H9 (cell line): ENCODE measurements at regions not wholly inside any gene's neighbourhood (a gene's known extent, or its start where the extent isn't known, plus 50 kb on each side); places are given as distances from the start of the nearest gene placed in this dataset.

Experiments
- DNase-seq: peaks from one replicate; pipeline ENCODE4 v3.0.0-alpha.2; 2017
- H2AFZ ChIP-seq: one replicate; pipeline ENCODE4 v1.6.1; 2013; ENCODE audit warnings: mild to moderate bottlenecking, low read length, control low read depth, moderate library complexity
- H2AK5ac ChIP-seq: 2 replicates; pipeline ENCODE4 v1.6.1; 2013; ENCODE audit warnings: low read length, control low read depth, mixed read lengths; ENCODE audit not compliant: insufficient read length
- H2BK120ac ChIP-seq: one replicate; pipeline ENCODE4 v1.6.1; 2013; ENCODE audit warnings: low read depth, mild to moderate bottlenecking, low read length, control low read depth, inconsistent platforms; ENCODE audit not compliant: poor library complexity, severe bottlenecking
- H2BK12ac ChIP-seq: 2 replicates; pipeline ENCODE4 v1.6.1; 2013; ENCODE audit warnings: low read length, control low read depth, mixed read lengths, low read depth; ENCODE audit not compliant: insufficient read length
- H2BK15ac ChIP-seq: 2 replicates; pipeline ENCODE4 v1.6.1; 2013; ENCODE audit warnings: low read depth, low read length, control low read depth
- H2BK20ac ChIP-seq: one replicate; pipeline ENCODE4 v1.6.1; 2013; ENCODE audit warnings: low read depth, mild to moderate bottlenecking, low read length, control low read depth, inconsistent platforms; ENCODE audit not compliant: poor library complexity, severe bottlenecking
- H2BK5ac ChIP-seq: 2 replicates; pipeline ENCODE4 v1.6.1; 2013; ENCODE audit warnings: low read length, control low read depth, mixed read lengths; ENCODE audit not compliant: insufficient read length
- H3K14ac ChIP-seq: 2 replicates; pipeline ENCODE4 v1.6.1; 2013; ENCODE audit warnings: low read length, control low read depth; ENCODE audit not compliant: insufficient read depth
- H3K18ac ChIP-seq: 2 replicates; pipeline ENCODE4 v1.6.1; 2013; ENCODE audit warnings: low read depth, mild to moderate bottlenecking, mixed read lengths, low read length, control low read depth; ENCODE audit not compliant: insufficient read length
- H3K23ac ChIP-seq: 2 replicates; pipeline ENCODE4 v1.6.1; 2013; ENCODE audit warnings: low read length, control low read depth, mixed read lengths, low read depth; ENCODE audit not compliant: insufficient read length
- H3K23me2 ChIP-seq: 2 replicates; pipeline ENCODE4 v1.6.1; 2013; ENCODE audit warnings: low read depth, mild to moderate bottlenecking, mixed read lengths, low read length, control low read depth; ENCODE audit not compliant: insufficient read length, poor library complexity, severe bottlenecking
- H3K27ac ChIP-seq: 2 replicates; pipeline ENCODE4 v1.5.1; 2013; ENCODE audit warnings: low read length, control low read depth, mixed read lengths, low read depth; ENCODE audit not compliant: insufficient read length
- H3K27me3 ChIP-seq: 2 replicates; pipeline ENCODE4 v1.6.1; 2013; ENCODE audit warnings: low read length, control low read depth, inconsistent platforms; ENCODE audit not compliant: insufficient read depth
- H3K4ac ChIP-seq: 2 replicates; pipeline ENCODE4 v1.6.1; 2013; ENCODE audit warnings: low read depth, mild to moderate bottlenecking, control low read depth, inconsistent platforms, low read length, moderate library complexity
- H3K4me1 ChIP-seq: 2 replicates; pipeline ENCODE4 v1.6.1; 2013; ENCODE audit warnings: low read length, control low read depth, inconsistent platforms; ENCODE audit not compliant: insufficient read depth
- H3K4me2 ChIP-seq: 2 replicates; pipeline ENCODE4 v1.6.1; 2013; ENCODE audit warnings: low read length, control low read depth, mixed read lengths; ENCODE audit not compliant: insufficient read length, insufficient read depth
- H3K56ac ChIP-seq: 2 replicates; pipeline ENCODE4 v1.6.1; 2013; ENCODE audit warnings: low read depth, mild to moderate bottlenecking, mixed read lengths, low read length, control low read depth; ENCODE audit not compliant: insufficient read length
- H3K79me1 ChIP-seq: 2 replicates; pipeline ENCODE4 v1.6.1; 2013; ENCODE audit warnings: low read depth, mild to moderate bottlenecking, moderate library complexity, low read length, control low read depth, inconsistent platforms; ENCODE audit not compliant: insufficient read depth, poor library complexity, severe bottlenecking
- H3K79me2 ChIP-seq: 2 replicates; pipeline ENCODE4 v1.6.1; 2013; ENCODE audit warnings: low read length, control low read depth, inconsistent platforms; ENCODE audit not compliant: insufficient read depth
- H3K9ac ChIP-seq: 2 replicates; pipeline ENCODE4 v1.6.1; 2013; ENCODE audit warnings: low read length, control low read depth, mixed read lengths; ENCODE audit not compliant: insufficient read length; ENCODE audit errors: extremely low read depth
- H3K9me3 ChIP-seq: one replicate; pipeline ENCODE4 v1.6.1; 2013; ENCODE audit warnings: low read depth, low read length, inconsistent platforms; ENCODE audit not compliant: control insufficient read depth
- H3T11ph ChIP-seq: one replicate; pipeline ENCODE4 v1.6.1; 2013; ENCODE audit warnings: mild to moderate bottlenecking, low read length, control low read depth, inconsistent platforms
- H4K20me1 ChIP-seq: one replicate; pipeline ENCODE4 v1.6.1; 2013; ENCODE audit not compliant: control insufficient read depth, insufficient read length, insufficient read depth
- H4K5ac ChIP-seq: 2 replicates; pipeline ENCODE4 v1.6.1; 2013; ENCODE audit warnings: low read depth, mild to moderate bottlenecking, mixed read lengths, low read length, control low read depth; ENCODE audit not compliant: insufficient read length
- H4K8ac ChIP-seq: replicated peaks from 2 replicates; pipeline ENCODE4 v1.6.1; 2013; ENCODE audit warnings: low read length, control low read depth, mixed read lengths, low read depth; ENCODE audit not compliant: insufficient read length
- H4K91ac ChIP-seq: 2 replicates; pipeline ENCODE4 v1.6.1; 2013; ENCODE audit warnings: low read depth, mild to moderate bottlenecking, moderate library complexity, mixed read lengths, low read length, control low read depth; ENCODE audit not compliant: insufficient read length
- H3K27ac Mint-ChIP-seq, 3 experiments: 2 replicates in 2 of 3; 3 replicates in 1 of 3; pipeline ENCODE4 v1.8.0; 2020 to 2021; ENCODE audit warnings: mixed read lengths in 3 of 3, mild to moderate bottlenecking in 1 of 3, moderate library complexity in 1 of 3
- H3K27me3 Mint-ChIP-seq: 2 replicates; pipeline ENCODE4 v1.8.0; 2021; ENCODE audit warnings: low read depth, mild to moderate bottlenecking, moderate library complexity, mixed read lengths
- H3K36me3 Mint-ChIP-seq, 3 experiments: 2 replicates in 2 of 3; 3 replicates in 1 of 3; pipeline ENCODE4 v1.8.0; 2020 to 2021; ENCODE audit warnings: low read depth in 3 of 3, mixed read lengths in 3 of 3; ENCODE audit not compliant: insufficient read depth in 1 of 3
- H3K4me1 Mint-ChIP-seq, 2 experiments: 2 replicates each; pipeline ENCODE4 v1.8.0; 2020; ENCODE audit warnings: mixed read lengths in 2 of 2
- H3K4me3 Mint-ChIP-seq, 2 experiments: 2 replicates in 1 of 2; 3 replicates in 1 of 2; pipeline ENCODE4 v1.8.0; 2020 to 2021; ENCODE audit warnings: mild to moderate bottlenecking in 2 of 2, mixed read lengths in 2 of 2, moderate library complexity in 1 of 2
- H3K9me3 Mint-ChIP-seq, 2 experiments: 2 replicates in 1 of 2; 3 replicates in 1 of 2; pipeline ENCODE4 v1.8.0; 2020; ENCODE audit warnings: mild to moderate bottlenecking in 2 of 2, mixed read lengths in 2 of 2, moderate library complexity in 1 of 2
- TF ChIP-seq, protein P1 (sequence below): fragments of 200-600 bp; sonication (generic); conservative IDR thresholded peaks from 3 replicates; pipeline ENCODE4 v1.8.0; 2021; ENCODE audit warnings: antibody characterized with exemption, mild to moderate bottlenecking

DNA sequence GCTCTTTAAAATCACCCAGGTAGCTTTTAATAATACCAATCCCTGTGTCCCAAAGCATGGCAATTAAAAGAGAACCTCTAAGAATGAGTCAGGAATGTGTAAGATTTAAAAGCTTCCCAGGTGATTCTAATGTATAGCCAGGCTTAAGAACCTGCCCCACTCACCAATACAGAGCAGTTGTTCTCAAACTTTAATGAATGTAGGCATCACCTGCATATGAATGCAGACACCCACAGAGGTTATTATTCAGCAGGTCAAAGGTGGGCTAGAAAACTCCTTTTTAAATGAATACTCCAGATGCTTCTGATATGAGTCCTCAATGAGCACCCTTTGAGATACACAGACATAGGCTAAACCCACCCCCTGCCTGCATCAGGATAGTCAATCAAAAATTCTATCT is 298.1 kb upstream of the KCNMB2 start:
- H3K23me2 ChIP-seq: no peaks in the 10 kb centered on the region
- H3K4ac ChIP-seq: no peak overlapping the region
- peaks cover 19% of the 10 kb centered on the region in 2 experiments for H3K9me3 Mint-ChIP-seq
- H2BK5ac ChIP-seq: no peak overlapping the region
- H3K4me1 ChIP-seq: no peaks in the 10 kb centered on the region; the same call in 1 of the 2 replicates
- no peaks in the 10 kb centered on the region for H3K79me2 ChIP-seq
- H3K27me3 ChIP-seq: no peaks in the 10 kb centered on the region
- peak overlapping the region; percentile 51 for H3K27ac ChIP-seq
- no peak overlapping the region for H4K8ac ChIP-seq
- H3K4me1 Mint-ChIP-seq: peaks cover 41 to 47% of the 10 kb centered on the region in 2 experiments
- H3K18ac ChIP-seq: no peak overlapping the region
- no peaks in the 10 kb centered on the region for H3K79me1 ChIP-seq
- no peaks in the 10 kb centered on the region for H3K9me3 ChIP-seq
- no peak overlapping the region for H3T11ph ChIP-seq
- no peak overlapping the region for H2BK120ac ChIP-seq
- H3K23ac ChIP-seq: no peak overlapping the region
- no peak overlapping the region for H2BK15ac ChIP-seq
- peak overlapping the region; percentile 16 for H3K4me2 ChIP-seq
- no peak overlapping the region for H3K56ac ChIP-seq
- H3K36me3 Mint-ChIP-seq: peaks cover 17 to 21% (median 20%) of the 10 kb centered on the region in 3 experiments
- H2BK12ac ChIP-seq: no peak overlapping the region
- no peak overlapping the region for H2AFZ ChIP-seq
- DNase-seq: no peak
- H3K27me3 Mint-ChIP-seq: no peaks in the 10 kb centered on the region
- H3K14ac ChIP-seq: no peak overlapping the region
- peak overlapping the region; percentile 81 to 98 (median 95); a peak in 6 of 7 replicates for H3K27ac Mint-ChIP-seq
- H3K9ac ChIP-seq: no peak overlapping the region
- peak overlapping the region in 1 of 2 experiments; percentile 21; a peak in 2 of 5 replicates for H3K4me3 Mint-ChIP-seq
- no peak overlapping the region for H4K5ac ChIP-seq
- TF ChIP-seq, protein P1, sequence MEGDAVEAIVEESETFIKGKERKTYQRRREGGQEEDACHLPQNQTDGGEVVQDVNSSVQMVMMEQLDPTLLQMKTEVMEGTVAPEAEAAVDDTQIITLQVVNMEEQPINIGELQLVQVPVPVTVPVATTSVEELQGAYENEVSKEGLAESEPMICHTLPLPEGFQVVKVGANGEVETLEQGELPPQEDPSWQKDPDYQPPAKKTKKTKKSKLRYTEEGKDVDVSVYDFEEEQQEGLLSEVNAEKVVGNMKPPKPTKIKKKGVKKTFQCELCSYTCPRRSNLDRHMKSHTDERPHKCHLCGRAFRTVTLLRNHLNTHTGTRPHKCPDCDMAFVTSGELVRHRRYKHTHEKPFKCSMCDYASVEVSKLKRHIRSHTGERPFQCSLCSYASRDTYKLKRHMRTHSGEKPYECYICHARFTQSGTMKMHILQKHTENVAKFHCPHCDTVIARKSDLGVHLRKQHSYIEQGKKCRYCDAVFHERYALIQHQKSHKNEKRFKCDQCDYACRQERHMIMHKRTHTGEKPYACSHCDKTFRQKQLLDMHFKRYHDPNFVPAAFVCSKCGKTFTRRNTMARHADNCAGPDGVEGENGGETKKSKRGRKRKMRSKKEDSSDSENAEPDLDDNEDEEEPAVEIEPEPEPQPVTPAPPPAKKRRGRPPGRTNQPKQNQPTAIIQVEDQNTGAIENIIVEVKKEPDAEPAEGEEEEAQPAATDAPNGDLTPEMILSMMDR: no peak
- H2AK5ac ChIP-seq: no peak overlapping the region
- H4K20me1 ChIP-seq: no peaks in the 10 kb centered on the region
- H2BK20ac ChIP-seq: no peak overlapping the region
- no peak overlapping the region for H4K91ac ChIP-seq
